H9 (cell line): ENCODE measurements at regions not wholly inside any gene's neighbourhood (a gene's known extent, or its start where the extent isn't known, plus 50 kb on each side); places are given as distances from the start of the nearest gene placed in this dataset.

Experiments used
- DNase-seq: peaks from one replicate; pipeline ENCODE4 v3.0.0-alpha.2; 2017
- H2AFZ ChIP-seq: one replicate; pipeline ENCODE4 v1.6.1; 2013; ENCODE audit warnings: mild to moderate bottlenecking, low read length, control low read depth, moderate library complexity
- H2AK5ac ChIP-seq: 2 replicates; pipeline ENCODE4 v1.6.1; 2013; ENCODE audit warnings: low read length, control low read depth, mixed read lengths; ENCODE audit not compliant: insufficient read length
- H2BK120ac ChIP-seq: one replicate; pipeline ENCODE4 v1.6.1; 2013; ENCODE audit warnings: low read depth, mild to moderate bottlenecking, low read length, control low read depth, inconsistent platforms; ENCODE audit not compliant: poor library complexity, severe bottlenecking
- H2BK12ac ChIP-seq: 2 replicates; pipeline ENCODE4 v1.6.1; 2013; ENCODE audit warnings: low read length, control low read depth, mixed read lengths, low read depth; ENCODE audit not compliant: insufficient read length
- H2BK15ac ChIP-seq: 2 replicates; pipeline ENCODE4 v1.6.1; 2013; ENCODE audit warnings: low read depth, low read length, control low read depth
- H2BK20ac ChIP-seq: one replicate; pipeline ENCODE4 v1.6.1; 2013; ENCODE audit warnings: low read depth, mild to moderate bottlenecking, low read length, control low read depth, inconsistent platforms; ENCODE audit not compliant: poor library complexity, severe bottlenecking
- H2BK5ac ChIP-seq: 2 replicates; pipeline ENCODE4 v1.6.1; 2013; ENCODE audit warnings: low read length, control low read depth, mixed read lengths; ENCODE audit not compliant: insufficient read length
- H3K14ac ChIP-seq: 2 replicates; pipeline ENCODE4 v1.6.1; 2013; ENCODE audit warnings: low read length, control low read depth; ENCODE audit not compliant: insufficient read depth
- H3K18ac ChIP-seq: 2 replicates; pipeline ENCODE4 v1.6.1; 2013; ENCODE audit warnings: low read depth, mild to moderate bottlenecking, mixed read lengths, low read length, control low read depth; ENCODE audit not compliant: insufficient read length
- H3K23ac ChIP-seq: 2 replicates; pipeline ENCODE4 v1.6.1; 2013; ENCODE audit warnings: low read length, control low read depth, mixed read lengths, low read depth; ENCODE audit not compliant: insufficient read length
- H3K23me2 ChIP-seq: 2 replicates; pipeline ENCODE4 v1.6.1; 2013; ENCODE audit warnings: low read depth, mild to moderate bottlenecking, mixed read lengths, low read length, control low read depth; ENCODE audit not compliant: insufficient read length, poor library complexity, severe bottlenecking
- H3K27ac ChIP-seq: 2 replicates; pipeline ENCODE4 v1.5.1; 2013; ENCODE audit warnings: low read length, control low read depth, mixed read lengths, low read depth; ENCODE audit not compliant: insufficient read length
- H3K27me3 ChIP-seq: 2 replicates; pipeline ENCODE4 v1.6.1; 2013; ENCODE audit warnings: low read length, control low read depth, inconsistent platforms; ENCODE audit not compliant: insufficient read depth
- H3K4ac ChIP-seq: 2 replicates; pipeline ENCODE4 v1.6.1; 2013; ENCODE audit warnings: low read depth, mild to moderate bottlenecking, control low read depth, inconsistent platforms, low read length, moderate library complexity
- H3K4me1 ChIP-seq: 2 replicates; pipeline ENCODE4 v1.6.1; 2013; ENCODE audit warnings: low read length, control low read depth, inconsistent platforms; ENCODE audit not compliant: insufficient read depth
- H3K4me2 ChIP-seq: 2 replicates; pipeline ENCODE4 v1.6.1; 2013; ENCODE audit warnings: low read length, control low read depth, mixed read lengths; ENCODE audit not compliant: insufficient read length, insufficient read depth
- H3K56ac ChIP-seq: 2 replicates; pipeline ENCODE4 v1.6.1; 2013; ENCODE audit warnings: low read depth, mild to moderate bottlenecking, mixed read lengths, low read length, control low read depth; ENCODE audit not compliant: insufficient read length
- H3K79me1 ChIP-seq: 2 replicates; pipeline ENCODE4 v1.6.1; 2013; ENCODE audit warnings: low read depth, mild to moderate bottlenecking, moderate library complexity, low read length, control low read depth, inconsistent platforms; ENCODE audit not compliant: insufficient read depth, poor library complexity, severe bottlenecking
- H3K79me2 ChIP-seq: 2 replicates; pipeline ENCODE4 v1.6.1; 2013; ENCODE audit warnings: low read length, control low read depth, inconsistent platforms; ENCODE audit not compliant: insufficient read depth
- H3K9ac ChIP-seq: 2 replicates; pipeline ENCODE4 v1.6.1; 2013; ENCODE audit warnings: low read length, control low read depth, mixed read lengths; ENCODE audit not compliant: insufficient read length; ENCODE audit errors: extremely low read depth
- H3K9me3 ChIP-seq: one replicate; pipeline ENCODE4 v1.6.1; 2013; ENCODE audit warnings: low read depth, low read length, inconsistent platforms; ENCODE audit not compliant: control insufficient read depth
- H3T11ph ChIP-seq: one replicate; pipeline ENCODE4 v1.6.1; 2013; ENCODE audit warnings: mild to moderate bottlenecking, low read length, control low read depth, inconsistent platforms
- H4K20me1 ChIP-seq: one replicate; pipeline ENCODE4 v1.6.1; 2013; ENCODE audit not compliant: control insufficient read depth, insufficient read length, insufficient read depth
- H4K5ac ChIP-seq: 2 replicates; pipeline ENCODE4 v1.6.1; 2013; ENCODE audit warnings: low read depth, mild to moderate bottlenecking, mixed read lengths, low read length, control low read depth; ENCODE audit not compliant: insufficient read length
- H4K8ac ChIP-seq: replicated peaks from 2 replicates; pipeline ENCODE4 v1.6.1; 2013; ENCODE audit warnings: low read length, control low read depth, mixed read lengths, low read depth; ENCODE audit not compliant: insufficient read length
- H4K91ac ChIP-seq: 2 replicates; pipeline ENCODE4 v1.6.1; 2013; ENCODE audit warnings: low read depth, mild to moderate bottlenecking, moderate library complexity, mixed read lengths, low read length, control low read depth; ENCODE audit not compliant: insufficient read length
- H3K27ac Mint-ChIP-seq, 3 experiments: 2 replicates in 2 of 3; 3 replicates in 1 of 3; pipeline ENCODE4 v1.8.0; 2020 to 2021; ENCODE audit warnings: mixed read lengths in 3 of 3, mild to moderate bottlenecking in 1 of 3, moderate library complexity in 1 of 3
- H3K27me3 Mint-ChIP-seq: 2 replicates; pipeline ENCODE4 v1.8.0; 2021; ENCODE audit warnings: low read depth, mild to moderate bottlenecking, moderate library complexity, mixed read lengths
- H3K36me3 Mint-ChIP-seq, 3 experiments: 2 replicates in 2 of 3; 3 replicates in 1 of 3; pipeline ENCODE4 v1.8.0; 2020 to 2021; ENCODE audit warnings: low read depth in 3 of 3, mixed read lengths in 3 of 3; ENCODE audit not compliant: insufficient read depth in 1 of 3
- H3K4me1 Mint-ChIP-seq, 2 experiments: 2 replicates each; pipeline ENCODE4 v1.8.0; 2020; ENCODE audit warnings: mixed read lengths in 2 of 2
- H3K4me3 Mint-ChIP-seq, 2 experiments: 2 replicates in 1 of 2; 3 replicates in 1 of 2; pipeline ENCODE4 v1.8.0; 2020 to 2021; ENCODE audit warnings: mild to moderate bottlenecking in 2 of 2, mixed read lengths in 2 of 2, moderate library complexity in 1 of 2
- H3K9me3 Mint-ChIP-seq, 2 experiments: 2 replicates in 1 of 2; 3 replicates in 1 of 2; pipeline ENCODE4 v1.8.0; 2020; ENCODE audit warnings: mild to moderate bottlenecking in 2 of 2, mixed read lengths in 2 of 2, moderate library complexity in 1 of 2
- CTCF ChIP-seq: fragments of 200-600 bp; sonication (generic); conservative IDR thresholded peaks from 3 replicates; pipeline ENCODE4 v1.8.0; 2021; ENCODE audit warnings: antibody characterized with exemption, mild to moderate bottlenecking
- WGBS: extraction: QIAGEN DNeasy Blood & Tissue Kit; methylation state at CpG from one replicate; pipeline ENCODE4 v1.1.7; 2013; ENCODE audit warnings: missing lambda C conversion rate, low lambda C conversion rate, mixed read lengths; ENCODE audit not compliant: insufficient read length; ENCODE audit errors: extremely low coverage; 5-methylcytosine and 5-hydroxymethylcytosine counted together

GRCh38 chr18:22683786-22684185 is 249.3 kb upstream of the RBBP8 start:
- no peak overlapping the region for H4K91ac ChIP-seq
- H3K27ac ChIP-seq, result no peak overlapping the region
- H3K4me1 ChIP-seq, result no peaks in the 10 kb centered on the region

More at GRCh38 chr18:22683786-22684185, 249.3 kb upstream of the RBBP8 start:
- Histone ChIP-seq H4K8ac (no peak overlapping the region), H3K79me2 (no peaks in the 10 kb centered on the region), H3K14ac (no peak overlapping the region), H3K23me2 (no peaks in the 10 kb centered on the region), H2AK5ac (no peak overlapping the region), H4K20me1 (no peaks in the 10 kb centered on the region), H2BK12ac (no peak overlapping the region), H3K9me3 (peaks cover 8% of the 10 kb centered on the region), H4K5ac (no peak overlapping the region), H3K4ac (no peak overlapping the region), H3K9ac (no peak overlapping the region), H2AFZ (no peak overlapping the region), H3K56ac (no peak overlapping the region), H2BK20ac (no peak overlapping the region), H3T11ph (no peak overlapping the region), H2BK5ac (no peak overlapping the region), H2BK15ac (no peak overlapping the region), H2BK120ac (no peak overlapping the region), H3K27me3 (no peaks in the 10 kb centered on the region; the same call in 1 of the 2 replicates), H3K4me2 (no peak overlapping the region), H3K23ac (no peak overlapping the region), H3K18ac (no peak overlapping the region), H3K79me1 (no peaks in the 10 kb centered on the region)
- H3K9me3 Mint-ChIP-seq, result peaks cover 13% of the 10 kb centered on the region in 2 experiments
- no peaks in the 10 kb centered on the region for H3K4me1 Mint-ChIP-seq
- DNase-seq, result no peak
- TF ChIP-seq CTCF, result no peak
- no peak overlapping the region for H3K27ac Mint-ChIP-seq
- peaks cover 5% of the 10 kb centered on the region for H3K27me3 Mint-ChIP-seq
- no peak overlapping the region for H3K4me3 Mint-ChIP-seq
- no CpG with 5 or more reads among the region's 2 CpGs for WGBS
- peaks cover 3 to 8% (median 5%) of the 10 kb centered on the region in 3 experiments; a peak in 5 of 7 replicates for H3K36me3 Mint-ChIP-seq
